ENCODE measurements at regions not wholly inside any gene's neighbourhood (a gene's known extent, or its start where the extent isn't known, plus 50 kb on each side); places are given as distances from the start of the nearest gene placed in this dataset.

DNA sequence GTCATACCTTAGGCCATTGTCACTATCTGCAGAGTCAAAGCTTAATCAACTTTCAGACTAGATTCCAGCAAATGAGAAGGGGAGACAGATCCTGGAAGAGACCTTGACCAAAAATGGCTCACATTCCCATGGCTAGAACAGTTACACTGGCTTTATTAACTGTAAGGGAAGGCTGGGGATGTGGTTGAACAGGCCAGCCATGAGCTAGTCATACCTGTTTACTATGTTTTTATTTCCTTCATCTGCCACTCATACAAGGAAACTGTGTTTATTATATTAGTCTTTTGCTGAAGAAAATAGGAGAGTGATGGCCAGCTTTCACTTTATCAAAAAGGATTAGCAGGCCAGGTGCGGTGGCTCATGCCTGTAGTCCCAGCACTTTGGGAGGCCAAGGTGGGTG, 319.7 kb downstream of the RAPGEF2 start:
- no peak for TF ChIP-seq EZH2 (IDR thresholded peaks at IDR 0.05; ENCODE audit: insufficient read depth, low read length)
- TF ChIP-seq, protein P1, sequence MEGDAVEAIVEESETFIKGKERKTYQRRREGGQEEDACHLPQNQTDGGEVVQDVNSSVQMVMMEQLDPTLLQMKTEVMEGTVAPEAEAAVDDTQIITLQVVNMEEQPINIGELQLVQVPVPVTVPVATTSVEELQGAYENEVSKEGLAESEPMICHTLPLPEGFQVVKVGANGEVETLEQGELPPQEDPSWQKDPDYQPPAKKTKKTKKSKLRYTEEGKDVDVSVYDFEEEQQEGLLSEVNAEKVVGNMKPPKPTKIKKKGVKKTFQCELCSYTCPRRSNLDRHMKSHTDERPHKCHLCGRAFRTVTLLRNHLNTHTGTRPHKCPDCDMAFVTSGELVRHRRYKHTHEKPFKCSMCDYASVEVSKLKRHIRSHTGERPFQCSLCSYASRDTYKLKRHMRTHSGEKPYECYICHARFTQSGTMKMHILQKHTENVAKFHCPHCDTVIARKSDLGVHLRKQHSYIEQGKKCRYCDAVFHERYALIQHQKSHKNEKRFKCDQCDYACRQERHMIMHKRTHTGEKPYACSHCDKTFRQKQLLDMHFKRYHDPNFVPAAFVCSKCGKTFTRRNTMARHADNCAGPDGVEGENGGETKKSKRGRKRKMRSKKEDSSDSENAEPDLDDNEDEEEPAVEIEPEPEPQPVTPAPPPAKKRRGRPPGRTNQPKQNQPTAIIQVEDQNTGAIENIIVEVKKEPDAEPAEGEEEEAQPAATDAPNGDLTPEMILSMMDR (IDR thresholded peaks at IDR 0.05; ENCODE audit: insufficient read depth, low read depth, low read length): no peak
- no peaks in the 10 kb centered on the region for H3K27me3 Mint-ChIP-seq (ENCODE audit: low read depth, unreplicated experiment)

DNA sequence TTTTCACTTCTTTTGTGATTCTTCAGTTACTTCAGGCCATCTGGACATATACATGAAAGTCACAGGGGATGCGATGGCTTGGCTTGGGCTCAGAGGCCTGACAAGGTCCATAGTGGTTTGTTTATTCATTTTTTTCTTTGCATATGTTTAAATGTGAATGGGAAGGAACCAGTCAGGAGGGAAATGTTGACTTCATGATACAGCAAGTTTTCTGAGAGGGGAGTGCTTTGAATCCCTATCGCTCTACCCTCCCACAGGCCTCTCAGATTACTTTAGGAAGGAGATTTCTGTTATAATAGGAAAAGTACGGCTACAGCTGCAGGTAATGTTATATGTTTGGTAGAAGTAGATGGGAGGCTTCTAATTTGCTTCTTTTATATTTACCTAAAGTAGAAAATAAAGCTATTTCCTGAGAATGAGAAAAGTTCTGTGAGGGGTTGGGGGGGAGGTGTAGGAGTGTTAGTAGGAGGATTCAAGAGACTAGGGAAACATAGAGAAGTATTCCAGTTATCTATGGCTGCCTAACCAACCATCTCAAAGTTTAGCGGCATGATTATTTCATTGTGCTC, 322.9 kb downstream of the RAPGEF2 start:
- H3K9me3 ChIP-seq (ENCODE audit: insufficient read depth, low read depth, low read length): no peaks in the 10 kb centered on the region
- no peak overlapping the region for H3K4me3 Mint-ChIP-seq (ENCODE audit: unreplicated experiment)
- FAIRE-seq (no peak), DNase-seq (ENCODE audit: low read depth) (no peak)
- no peaks in the 10 kb centered on the region for H3K27me3 ChIP-seq (ENCODE audit: insufficient read depth, low read length)
- no peak overlapping the region for H3K9ac ChIP-seq (ENCODE audit: low read length)
- TF ChIP-seq EZH2 (IDR thresholded peaks at IDR 0.05; ENCODE audit: insufficient read depth, low read length): no peak
- no peaks in the 10 kb centered on the region for H3K4me1 ChIP-seq (ENCODE audit: insufficient read depth, low read length)
- H3K4me3 ChIP-seq (ENCODE audit: insufficient read depth, low read depth, low read length): no peak overlapping the region
- no peaks in the 10 kb centered on the region for H3K36me3 ChIP-seq (ENCODE audit: insufficient read depth, low read length)
- H3K36me3 Mint-ChIP-seq (ENCODE audit: low read depth, unreplicated experiment): no peaks in the 10 kb centered on the region
- H3K9me3 Mint-ChIP-seq (ENCODE audit: unreplicated experiment): no peaks in the 10 kb centered on the region
- H3K27ac ChIP-seq (ENCODE audit: low read depth, low read length): no peak overlapping the region
- no peak overlapping the region for H2AFZ ChIP-seq (ENCODE audit: low read depth, low read length)
- peaks cover 10% of the 10 kb centered on the region for H3K4me1 Mint-ChIP-seq (ENCODE audit: low read depth, unreplicated experiment)
- H3K27me3 Mint-ChIP-seq (ENCODE audit: low read depth, unreplicated experiment): no peaks in the 10 kb centered on the region
- H3K4me2 ChIP-seq (ENCODE audit: low read length): no peak overlapping the region
- no peaks in the 10 kb centered on the region for H4K20me1 ChIP-seq (ENCODE audit: insufficient read depth, low read length)
- H3K79me2 ChIP-seq (ENCODE audit: insufficient read depth, low read length): no peaks in the 10 kb centered on the region
- H3K27ac Mint-ChIP-seq (ENCODE audit: unreplicated experiment): no peak overlapping the region

More for the DNA sequence above, 319.7 kb downstream of the RAPGEF2 start:
- Histone ChIP-seq H3K4me2 (ENCODE audit: low read length) (no peak overlapping the region), H3K27me3 (ENCODE audit: insufficient read depth, low read length) (no peaks in the 10 kb centered on the region), H3K36me3 (ENCODE audit: insufficient read depth, low read length) (no peaks in the 10 kb centered on the region), H3K9ac (ENCODE audit: low read length) (no peak overlapping the region), H3K79me2 (ENCODE audit: insufficient read depth, low read length) (no peaks in the 10 kb centered on the region), H4K20me1 (ENCODE audit: insufficient read depth, low read length) (no peaks in the 10 kb centered on the region), H2AFZ (ENCODE audit: low read depth, low read length) (no peak overlapping the region), H3K4me1 (ENCODE audit: insufficient read depth, low read length) (peaks cover 7% of the 10 kb centered on the region), H3K27ac (ENCODE audit: low read depth, low read length) (no peak overlapping the region), H3K9me3 (ENCODE audit: insufficient read depth, low read depth, low read length) (peaks cover 3% of the 10 kb centered on the region), H3K4me3 (ENCODE audit: insufficient read depth, low read depth, low read length) (no peak overlapping the region)
- no peak overlapping the region for H3K4me3 Mint-ChIP-seq (ENCODE audit: unreplicated experiment)
- no peaks in the 10 kb centered on the region for H3K36me3 Mint-ChIP-seq (ENCODE audit: low read depth, unreplicated experiment)
- no peak for DNase-seq (ENCODE audit: low read depth)
- FAIRE-seq: no peak
- H3K4me1 Mint-ChIP-seq (ENCODE audit: low read depth, unreplicated experiment): peaks cover 14% of the 10 kb centered on the region
- no peak overlapping the region for H3K27ac Mint-ChIP-seq (ENCODE audit: unreplicated experiment)
- H3K9me3 Mint-ChIP-seq (ENCODE audit: unreplicated experiment): peaks cover 11% of the 10 kb centered on the region

GRCh38 chr4:159428293-159428692, 325.4 kb downstream of the RAPGEF2 start:
- H3K27ac ChIP-seq (ENCODE audit: low read depth, low read length): no peak overlapping the region
- Mint-ChIP-seq H3K27ac (ENCODE audit: unreplicated experiment) (no peak overlapping the region), H3K36me3 (ENCODE audit: low read depth, unreplicated experiment) (no peaks in the 10 kb centered on the region), H3K4me3 (ENCODE audit: unreplicated experiment) (no peak overlapping the region), H3K27me3 (ENCODE audit: low read depth, unreplicated experiment) (no peaks in the 10 kb centered on the region), H3K4me1 (ENCODE audit: low read depth, unreplicated experiment) (peaks cover 10% of the 10 kb centered on the region), H3K9me3 (ENCODE audit: unreplicated experiment) (no peaks in the 10 kb centered on the region)
- no peaks in the 10 kb centered on the region for H3K36me3 ChIP-seq (ENCODE audit: insufficient read depth, low read length)
- no peaks in the 10 kb centered on the region for H3K4me1 ChIP-seq (ENCODE audit: insufficient read depth, low read length)
- H3K9ac ChIP-seq (ENCODE audit: low read length): no peak overlapping the region
- no peak overlapping the region for H3K4me3 ChIP-seq (ENCODE audit: insufficient read depth, low read depth, low read length)
- H4K20me1 ChIP-seq (ENCODE audit: insufficient read depth, low read length): no peaks in the 10 kb centered on the region
- H3K9me3 ChIP-seq (ENCODE audit: insufficient read depth, low read depth, low read length): no peaks in the 10 kb centered on the region
- no peaks in the 10 kb centered on the region for H3K27me3 ChIP-seq (ENCODE audit: insufficient read depth, low read length)
- H3K79me2 ChIP-seq (ENCODE audit: insufficient read depth, low read length): no peaks in the 10 kb centered on the region
- DNase-seq (ENCODE audit: low read depth) (no peak), FAIRE-seq (no peak)
- H3K4me2 ChIP-seq (ENCODE audit: low read length): no peak overlapping the region
- H2AFZ ChIP-seq (ENCODE audit: low read depth, low read length): no peak overlapping the region
- TF ChIP-seq EZH2 (IDR thresholded peaks at IDR 0.05; ENCODE audit: insufficient read depth, low read length): no peak
- TF ChIP-seq, protein P1 (IDR thresholded peaks at IDR 0.05; ENCODE audit: insufficient read depth, low read depth, low read length): no peak
